SK-N-SH (cell line): ENCODE measurements at regions not wholly inside any gene's neighbourhood (a gene's known extent, or its start where the extent isn't known, plus 50 kb on each side); places are given as distances from the start of the nearest gene placed in this dataset.

Experiments
- CHD2 ChIP-seq: fragments of 150-350 bp; IDR thresholded peaks from 2 replicates; pipeline ENCODE4 v1.6.1; 2018; ENCODE audit warnings: low read length; ENCODE audit not compliant: partially characterized antibody
- CTCF ChIP-seq: fragments of 200-600 bp; sonication (generic); IDR thresholded peaks from 2 replicates; pipeline ENCODE4 v1.6.1; 2017; ENCODE audit warnings: antibody characterized with exemption, mild to moderate bottlenecking, moderate library complexity
- ELF1 ChIP-seq: IDR thresholded peaks from 2 replicates; pipeline ENCODE4 v1.4.0; 2012
- EZH2phosphoT487 ChIP-seq: fragments of 200-600 bp; sonication (generic); IDR thresholded peaks from 2 replicates; pipeline ENCODE4 v1.6.1; 2017; ENCODE audit warnings: low read depth, mixed run types, mild to moderate bottlenecking, antibody characterized with exemption, moderate library complexity, borderline replicate concordance
- JUND ChIP-seq: IDR thresholded peaks from 2 replicates; pipeline ENCODE4 v1.4.0; 2012
- MXI1 ChIP-seq: IDR thresholded peaks from 2 replicates; pipeline ENCODE4 v1.6.1; 2012; ENCODE audit warnings: mild to moderate bottlenecking, low read depth, low read length, improper control_type of control experiment
- NRF1 ChIP-seq: IDR thresholded peaks from 2 replicates; pipeline ENCODE4 v1.6.1; 2012; ENCODE audit warnings: low read depth, mild to moderate bottlenecking, low read length
- POLR2AphosphoS5 ChIP-seq: IDR thresholded peaks from 2 replicates; pipeline ENCODE4 v1.6.1; 2012; ENCODE audit warnings: low read depth, low read length
- RCOR1 ChIP-seq: fragments of 150-350 bp; IDR thresholded peaks from 2 replicates; pipeline ENCODE4 v1.6.1; 2017; ENCODE audit warnings: antibody characterized with exemption, low read length
- REST ChIP-seq: IDR thresholded peaks from 2 replicates; pipeline ENCODE4 v1.6.1; 2012; ENCODE audit warnings: mild to moderate bottlenecking, low read depth, low read length, moderate library complexity
- SMC3 ChIP-seq: IDR thresholded peaks from 2 replicates; pipeline ENCODE4 v1.6.1; 2012; ENCODE audit warnings: low read depth, low read length, improper control_type of control experiment
- TAF1 ChIP-seq: IDR thresholded peaks from 2 replicates; pipeline ENCODE4 v1.6.1; 2012; ENCODE audit warnings: low read depth, mild to moderate bottlenecking, low read length, moderate library complexity, borderline replicate concordance

GRCh38 chr18:24974431-24974830 is 377.5 kb downstream of the ZNF521 start:
- no peak for TF ChIP-seq EZH2phosphoT487
- TF ChIP-seq CTCF = no peak
- TF ChIP-seq TAF1 = no peak
- no peak for TF ChIP-seq POLR2AphosphoS5
- no peak for TF ChIP-seq CHD2
- TF ChIP-seq REST = no peak
- no peak for TF ChIP-seq RCOR1
- no peak for TF ChIP-seq ELF1
- no peak for TF ChIP-seq SMC3
- no peak for TF ChIP-seq NRF1
- TF ChIP-seq MXI1 = no peak
- TF ChIP-seq JUND = no peak
